GM13976 (cell line): ENCODE measurements at regions not wholly inside any gene's neighbourhood (a gene's known extent, or its start where the extent isn't known, plus 50 kb on each side); places are given as distances from the start of the nearest gene placed in this dataset.

Experiments
- DNase-seq: peaks from one replicate; pipeline ENCODE4 v3.0.0; 2012; ENCODE audit warnings: low spot score
- in situ Hi-C: fragments of 300-500 bp; cut with MboI; formaldehyde crosslinking; loops from one replicate; pipeline ENCODE4 v1.12.0; 2022; ENCODE audit warnings: low sequenced_read_pairs, mixed read lengths, inconsistent platforms; ENCODE audit not compliant: unreplicated experiment
- TF ChIP-seq, protein P1 (sequence below): IDR thresholded peaks from 2 replicates; pipeline ENCODE4 v1.5.1; 2012; ENCODE audit warnings: borderline replicate concordance, mild to moderate bottlenecking; ENCODE audit not compliant: insufficient read depth; ENCODE audit errors: extremely low read depth, missing control alignments, control extremely low read depth

DNA sequence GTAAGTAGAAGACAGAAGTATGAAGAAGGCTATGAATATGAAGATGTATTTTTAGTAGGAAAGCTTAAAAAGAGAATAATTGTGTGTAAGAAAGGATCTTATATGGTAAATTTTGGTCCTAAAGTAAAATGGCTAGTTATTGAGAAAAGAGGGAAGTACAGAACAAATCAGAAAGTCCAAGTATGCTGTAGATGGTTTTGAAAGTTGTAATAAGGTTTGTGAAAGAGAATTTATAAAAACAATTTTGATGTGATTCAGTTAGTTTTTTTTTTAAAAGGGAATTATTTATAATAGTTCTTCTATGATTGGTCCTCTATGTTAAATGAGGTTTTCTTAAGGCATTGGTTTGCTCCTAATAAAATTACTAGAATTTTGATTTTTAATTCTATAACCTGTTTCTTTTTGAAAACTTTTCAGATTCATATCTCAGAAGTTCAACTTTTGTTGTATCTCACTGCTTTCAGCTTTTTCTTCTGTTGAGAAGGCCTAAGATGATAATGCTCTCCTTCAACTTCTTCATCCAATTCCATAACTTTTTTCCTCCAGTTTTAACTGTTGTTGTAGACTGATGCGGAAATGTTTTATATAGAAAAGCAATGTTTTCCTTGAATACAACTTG lies 322.7 kb downstream of the NOL4 start:
- in situ Hi-C loops, result no loop called here
- TF ChIP-seq, protein P1, sequence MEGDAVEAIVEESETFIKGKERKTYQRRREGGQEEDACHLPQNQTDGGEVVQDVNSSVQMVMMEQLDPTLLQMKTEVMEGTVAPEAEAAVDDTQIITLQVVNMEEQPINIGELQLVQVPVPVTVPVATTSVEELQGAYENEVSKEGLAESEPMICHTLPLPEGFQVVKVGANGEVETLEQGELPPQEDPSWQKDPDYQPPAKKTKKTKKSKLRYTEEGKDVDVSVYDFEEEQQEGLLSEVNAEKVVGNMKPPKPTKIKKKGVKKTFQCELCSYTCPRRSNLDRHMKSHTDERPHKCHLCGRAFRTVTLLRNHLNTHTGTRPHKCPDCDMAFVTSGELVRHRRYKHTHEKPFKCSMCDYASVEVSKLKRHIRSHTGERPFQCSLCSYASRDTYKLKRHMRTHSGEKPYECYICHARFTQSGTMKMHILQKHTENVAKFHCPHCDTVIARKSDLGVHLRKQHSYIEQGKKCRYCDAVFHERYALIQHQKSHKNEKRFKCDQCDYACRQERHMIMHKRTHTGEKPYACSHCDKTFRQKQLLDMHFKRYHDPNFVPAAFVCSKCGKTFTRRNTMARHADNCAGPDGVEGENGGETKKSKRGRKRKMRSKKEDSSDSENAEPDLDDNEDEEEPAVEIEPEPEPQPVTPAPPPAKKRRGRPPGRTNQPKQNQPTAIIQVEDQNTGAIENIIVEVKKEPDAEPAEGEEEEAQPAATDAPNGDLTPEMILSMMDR, result no peak
- DNase-seq, result no peak

GRCh38 chr18:33900638-33901037 lies 322.6 kb downstream of the ASXL3 start:
- TF ChIP-seq, protein P1, result no peak
- in situ Hi-C loops, result no loop called here
- no peak for DNase-seq

GRCh38 chr18:33898427-33898826 lies 320.4 kb downstream of the ASXL3 start:
- DNase-seq, result no peak
- in situ Hi-C loops, result no loop called here
- TF ChIP-seq, protein P1, result no peak

GRCh38 chr18:33878213-33878612 lies 300.2 kb downstream of the ASXL3 start:
- TF ChIP-seq, protein P1, result no peak
- no peak for DNase-seq
- in situ Hi-C loops, result no loop called here

DNA sequence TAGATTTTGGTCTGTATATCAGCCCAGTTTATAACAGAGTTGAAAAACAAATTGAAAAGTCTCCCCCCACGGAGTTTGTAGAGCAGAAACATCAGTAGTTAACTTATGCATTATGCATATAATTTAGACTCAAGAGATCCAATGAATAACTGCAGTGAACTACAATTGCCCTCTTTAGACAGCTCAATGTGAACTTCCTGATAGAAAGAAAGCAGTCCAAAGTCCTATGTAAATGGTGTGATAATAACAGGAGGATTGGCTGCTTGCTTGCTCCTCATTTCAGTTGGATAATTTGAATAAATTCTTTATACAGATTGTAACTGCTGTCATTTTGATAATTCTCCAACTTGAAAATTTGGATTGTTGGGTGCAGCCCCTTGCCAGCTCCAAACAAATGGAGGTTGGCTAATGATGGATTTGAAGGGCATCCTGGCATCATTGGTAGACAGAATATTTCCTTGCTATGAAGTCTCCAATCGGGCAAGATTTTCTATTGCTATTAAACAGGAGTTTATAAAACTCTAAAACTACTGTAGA lies 297.1 kb downstream of the ASXL3 start:
- in situ Hi-C loops, result no loop called here
- TF ChIP-seq, protein P1, result no peak
- no peak for DNase-seq

GRCh38 chr18:33873112-33873511 lies 295.1 kb downstream of the ASXL3 start:
- in situ Hi-C loops, result no loop called here
- TF ChIP-seq, protein P1, result no peak
- no peak for DNase-seq
